ENCODE measurements at regions not wholly inside any gene's neighbourhood (a gene's known extent, or its start where the extent isn't known, plus 50 kb on each side); places are given as distances from the start of the nearest gene placed in this dataset.

DNA sequence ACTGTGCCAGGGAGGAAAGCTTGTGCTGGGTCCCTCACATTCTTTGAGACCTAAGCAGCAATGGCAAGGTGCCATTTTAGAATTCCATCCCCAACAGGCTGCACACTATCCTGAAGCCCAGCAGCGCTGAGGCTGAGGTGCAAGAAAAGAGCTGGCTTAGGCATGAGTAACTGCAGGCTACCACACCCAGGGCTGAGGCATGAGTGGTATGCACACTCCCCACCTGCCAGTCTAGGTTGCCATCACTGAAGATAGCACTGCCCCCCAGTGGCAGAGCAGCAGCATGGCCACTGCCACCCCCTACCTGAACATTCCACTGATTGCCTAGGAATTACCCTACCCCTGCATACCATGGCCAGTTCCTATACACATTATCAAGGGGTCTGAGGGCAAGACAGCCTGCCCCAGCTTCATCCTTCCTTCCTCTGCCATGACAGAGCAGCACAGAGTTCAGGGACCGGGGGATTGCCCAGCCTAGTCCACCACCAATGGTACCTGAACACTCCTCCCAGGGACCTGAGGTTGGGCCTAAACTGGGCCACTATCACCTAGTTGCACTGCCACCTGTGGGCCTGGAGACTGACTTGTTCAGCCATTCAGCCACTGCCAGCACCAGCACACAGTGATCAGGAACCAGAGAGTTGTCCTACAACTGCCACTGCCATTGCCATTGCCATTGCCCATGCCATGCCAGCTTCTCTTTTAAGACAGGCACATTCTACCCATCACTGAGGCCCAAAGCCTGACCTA is 129.8 kb downstream of the SATB1 start:
- no peak overlapping the region for H3K27ac ChIP-seq
- no peak overlapping the region for H3K4me3 ChIP-seq (ENCODE audit: low read depth, low read length)
- TF ChIP-seq, protein P1, sequence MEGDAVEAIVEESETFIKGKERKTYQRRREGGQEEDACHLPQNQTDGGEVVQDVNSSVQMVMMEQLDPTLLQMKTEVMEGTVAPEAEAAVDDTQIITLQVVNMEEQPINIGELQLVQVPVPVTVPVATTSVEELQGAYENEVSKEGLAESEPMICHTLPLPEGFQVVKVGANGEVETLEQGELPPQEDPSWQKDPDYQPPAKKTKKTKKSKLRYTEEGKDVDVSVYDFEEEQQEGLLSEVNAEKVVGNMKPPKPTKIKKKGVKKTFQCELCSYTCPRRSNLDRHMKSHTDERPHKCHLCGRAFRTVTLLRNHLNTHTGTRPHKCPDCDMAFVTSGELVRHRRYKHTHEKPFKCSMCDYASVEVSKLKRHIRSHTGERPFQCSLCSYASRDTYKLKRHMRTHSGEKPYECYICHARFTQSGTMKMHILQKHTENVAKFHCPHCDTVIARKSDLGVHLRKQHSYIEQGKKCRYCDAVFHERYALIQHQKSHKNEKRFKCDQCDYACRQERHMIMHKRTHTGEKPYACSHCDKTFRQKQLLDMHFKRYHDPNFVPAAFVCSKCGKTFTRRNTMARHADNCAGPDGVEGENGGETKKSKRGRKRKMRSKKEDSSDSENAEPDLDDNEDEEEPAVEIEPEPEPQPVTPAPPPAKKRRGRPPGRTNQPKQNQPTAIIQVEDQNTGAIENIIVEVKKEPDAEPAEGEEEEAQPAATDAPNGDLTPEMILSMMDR (IDR thresholded peaks at IDR 0.05; ENCODE audit: low read depth, low read length), result peak; percentile 97
- peak; percentile 65 for DNase-seq
- no peaks in the 10 kb centered on the region for H3K27me3 ChIP-seq (ENCODE audit: insufficient read depth, low read depth, severe bottlenecking)
- H3K36me3 ChIP-seq, result no peaks in the 10 kb centered on the region
- H3K9me3 ChIP-seq (ENCODE audit: severe bottlenecking), result no peaks in the 10 kb centered on the region

DNA sequence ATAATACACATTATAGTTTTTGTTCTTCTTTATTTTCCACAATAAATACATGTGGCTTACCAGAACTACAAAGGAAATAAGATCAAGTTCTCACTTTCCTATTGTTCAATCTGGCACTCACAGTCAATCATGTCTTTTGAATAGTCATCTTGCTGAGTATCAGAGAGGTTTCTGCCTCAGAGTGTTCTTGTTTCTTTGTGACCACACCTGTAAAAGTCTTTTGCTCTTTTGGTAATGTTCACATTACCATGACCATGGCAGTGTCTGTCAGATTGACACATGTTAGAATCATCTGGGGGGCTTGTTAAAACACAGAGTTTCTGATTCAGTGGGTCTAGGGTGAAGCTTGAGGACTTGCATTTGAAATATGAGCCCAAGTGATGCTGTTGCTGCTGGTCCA is 135.0 kb downstream of the SATB1 start:
- Histone ChIP-seq H3K36me3 (no peaks in the 10 kb centered on the region), H3K27me3 (ENCODE audit: insufficient read depth, low read depth, severe bottlenecking) (no peaks in the 10 kb centered on the region), H3K9me3 (ENCODE audit: severe bottlenecking) (no peaks in the 10 kb centered on the region), H3K27ac (no peak overlapping the region), H3K4me3 (ENCODE audit: low read depth, low read length) (no peak overlapping the region)
- DNase-seq, result no peak
- TF ChIP-seq, protein P1 (IDR thresholded peaks at IDR 0.05; ENCODE audit: low read depth, low read length), result no peak

DNA sequence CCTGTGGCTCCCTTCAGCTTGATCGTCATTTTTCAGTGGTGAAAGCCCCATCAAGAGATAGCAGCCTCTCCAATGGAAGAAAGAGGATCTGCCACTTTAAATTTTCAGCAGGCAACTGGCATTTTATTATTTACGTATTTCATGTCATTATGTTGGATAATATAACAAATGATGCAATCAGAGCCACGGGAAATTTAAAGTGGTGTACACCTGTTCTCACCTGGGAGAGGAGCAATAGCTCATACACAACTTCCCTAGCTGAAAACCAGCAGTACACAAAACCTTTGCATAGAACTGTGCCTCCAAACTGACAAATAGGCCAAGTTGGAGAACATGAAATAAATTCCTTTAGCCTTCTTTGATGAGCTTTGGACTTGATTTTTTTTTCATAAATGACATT is 136.9 kb downstream of the SATB1 start:
- Histone ChIP-seq H3K9me3 (ENCODE audit: severe bottlenecking) (no peaks in the 10 kb centered on the region), H3K27ac (no peak overlapping the region), H3K27me3 (ENCODE audit: insufficient read depth, low read depth, severe bottlenecking) (no peaks in the 10 kb centered on the region), H3K4me3 (ENCODE audit: low read depth, low read length) (no peak overlapping the region), H3K36me3 (no peaks in the 10 kb centered on the region)
- DNase-seq, result no peak
- TF ChIP-seq, protein P1 (IDR thresholded peaks at IDR 0.05; ENCODE audit: low read depth, low read length), result no peak

DNA sequence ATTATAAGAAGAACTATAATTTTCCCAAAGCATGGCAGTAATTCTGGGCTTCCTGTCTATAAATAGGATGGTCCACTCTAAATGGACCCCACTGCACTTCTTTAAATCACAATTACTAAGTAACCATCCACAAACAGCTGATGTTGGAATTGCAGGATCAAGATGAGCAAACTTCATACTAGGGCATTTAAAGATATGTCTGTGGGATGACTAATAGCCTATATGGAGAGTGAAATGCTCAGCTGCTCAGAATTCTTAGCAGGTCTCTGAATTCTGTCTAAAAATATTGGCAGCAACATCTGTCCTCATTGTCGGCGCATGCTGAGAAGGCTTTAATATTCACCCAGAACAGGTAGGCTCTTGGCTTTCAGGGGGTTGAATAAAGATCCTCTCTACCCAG is 140.4 kb downstream of the SATB1 start:
- TF ChIP-seq, protein P1 (IDR thresholded peaks at IDR 0.05; ENCODE audit: low read depth, low read length), result no peak

DNA sequence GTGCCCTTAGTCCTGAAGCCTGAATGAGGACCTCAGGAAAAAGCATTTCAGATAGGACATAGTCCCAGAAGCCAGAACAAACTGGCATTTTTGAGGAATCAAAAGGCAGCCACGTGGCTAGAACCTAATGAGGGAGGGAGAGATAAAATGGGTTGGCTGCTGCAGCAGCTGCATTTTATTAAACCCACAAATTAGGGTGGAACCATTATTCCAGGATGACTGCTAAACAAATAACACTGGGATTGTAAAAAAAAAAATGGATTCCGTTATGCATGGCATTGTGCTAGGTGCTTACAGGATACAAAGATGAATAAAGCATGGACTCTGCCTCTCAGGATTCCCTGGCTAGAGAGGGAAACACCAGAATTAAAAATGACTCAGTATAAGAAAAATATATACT is 141.5 kb downstream of the SATB1 start:
- Histone ChIP-seq H3K9me3 (ENCODE audit: severe bottlenecking) (no peaks in the 10 kb centered on the region), H3K4me3 (ENCODE audit: low read depth, low read length) (no peak overlapping the region), H3K27me3 (ENCODE audit: insufficient read depth, low read depth, severe bottlenecking) (no peaks in the 10 kb centered on the region), H3K36me3 (no peaks in the 10 kb centered on the region), H3K27ac (no peak overlapping the region)
- no peak for DNase-seq
- TF ChIP-seq, protein P1 (IDR thresholded peaks at IDR 0.05; ENCODE audit: low read depth, low read length), result no peak

More for the DNA sequence above, 140.4 kb downstream of the SATB1 start:
- Histone ChIP-seq H3K36me3 (no peaks in the 10 kb centered on the region), H3K27ac (no peak overlapping the region), H3K27me3 (ENCODE audit: insufficient read depth, low read depth, severe bottlenecking) (no peaks in the 10 kb centered on the region), H3K4me3 (ENCODE audit: low read depth, low read length) (no peak overlapping the region), H3K9me3 (ENCODE audit: severe bottlenecking) (no peaks in the 10 kb centered on the region)
- DNase-seq, result no peak

DNA sequence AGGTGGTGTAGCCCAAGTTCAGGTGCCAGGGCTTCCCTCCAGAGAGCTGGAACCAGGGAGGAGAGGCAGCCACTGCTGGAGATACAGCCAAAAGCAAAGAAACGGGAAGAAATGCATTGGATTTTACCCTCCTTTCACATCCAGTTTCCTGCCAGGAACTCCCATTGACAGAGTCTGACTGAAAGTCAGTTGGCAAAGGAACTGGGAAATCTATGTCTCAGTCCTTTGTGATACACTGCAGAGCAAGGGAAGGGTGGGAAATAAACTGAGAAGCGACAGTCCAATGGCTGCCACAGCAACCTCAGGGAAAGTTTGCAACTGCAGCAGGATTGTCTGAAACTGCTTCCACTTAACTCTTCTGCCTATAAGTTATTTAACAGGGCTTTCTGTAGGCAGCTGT is 142.6 kb downstream of the SATB1 start:
- Histone ChIP-seq H3K27me3 (ENCODE audit: insufficient read depth, low read depth, severe bottlenecking) (no peaks in the 10 kb centered on the region), H3K27ac (no peak overlapping the region)
- TF ChIP-seq, protein P1 (IDR thresholded peaks at IDR 0.05; ENCODE audit: low read depth, low read length), result no peak

More for the DNA sequence above, 142.6 kb downstream of the SATB1 start:
- DNase-seq, result no peak
- no peak overlapping the region for H3K4me3 ChIP-seq (ENCODE audit: low read depth, low read length)
- no peaks in the 10 kb centered on the region for H3K9me3 ChIP-seq (ENCODE audit: severe bottlenecking)
- no peaks in the 10 kb centered on the region for H3K36me3 ChIP-seq
